Smooth muscle cell (in vitro differentiated cells): ENCODE measurements at regions not wholly inside any gene's neighbourhood (a gene's known extent, or its start where the extent isn't known, plus 50 kb on each side); places are given as distances from the start of the nearest gene placed in this dataset.

ENCODE experiments used
- DNase-seq: peaks from one replicate; lab custom pipeline; 2025; ENCODE audit not compliant: unreplicated experiment; lab: John Stamatoyannopoulos, UW
- H2AFZ ChIP-seq: fragments of 200-600 bp; sonication (generic); 2 replicates; pipeline ENCODE4 v1.6.0; 2016; ENCODE audit warnings: antibody characterized with exemption, low read depth, mild to moderate bottlenecking
- H3F3A ChIP-seq: fragments of 200-600 bp; sonication (generic); 2 replicates; pipeline ENCODE4 v1.6.0; 2017; ENCODE audit warnings: antibody characterized with exemption, low read depth
- H3K27ac ChIP-seq: fragments of 200-600 bp; sonication (generic); 2 replicates; pipeline ENCODE4 v1.5.1; 2016; ENCODE audit warnings: low read depth, mild to moderate bottlenecking
- H3K27me3 ChIP-seq: fragments of 200-600 bp; sonication (generic); 2 replicates; pipeline ENCODE4 v1.6.1; 2016; ENCODE audit warnings: low read depth, mild to moderate bottlenecking
- H3K36me3 ChIP-seq: fragments of 200-600 bp; sonication (generic); 2 replicates; pipeline ENCODE4 v1.5.1; 2016; ENCODE audit warnings: low read depth
- H3K4me1 ChIP-seq: fragments of 200-600 bp; sonication (generic); 2 replicates; pipeline ENCODE4 v1.5.1; 2016; ENCODE audit warnings: low read depth
- H3K4me2 ChIP-seq: fragments of 200-600 bp; sonication (generic); 2 replicates; pipeline ENCODE4 v1.6.0; 2016; ENCODE audit warnings: mild to moderate bottlenecking
- H3K4me3 ChIP-seq: fragments of 200-600 bp; sonication (generic); 2 replicates; pipeline ENCODE4 v1.5.1; 2016; ENCODE audit warnings: mild to moderate bottlenecking
- H3K79me2 ChIP-seq: fragments of 200-600 bp; sonication (generic); 2 replicates; pipeline ENCODE4 v1.6.0; 2016; ENCODE audit warnings: low read depth, mild to moderate bottlenecking
- H3K9ac ChIP-seq: fragments of 200-600 bp; sonication (generic); 2 replicates; pipeline ENCODE4 v1.6.0; 2016; ENCODE audit warnings: low read depth
- H3K9me3 ChIP-seq: fragments of 200-600 bp; sonication (generic); replicated peaks from 2 replicates; pipeline ENCODE4 v1.5.1; 2016; ENCODE audit warnings: low read depth
- H4K20me1 ChIP-seq: fragments of 200-600 bp; sonication (generic); 2 replicates; pipeline ENCODE4 v1.6.0; 2016; ENCODE audit warnings: low read depth
- CTCF ChIP-seq: fragments of 200-600 bp; sonication (generic); IDR thresholded peaks from 2 replicates; pipeline ENCODE4 v1.5.1; 2017; ENCODE audit warnings: borderline replicate concordance, mild to moderate bottlenecking, antibody characterized with exemption; ENCODE audit not compliant: insufficient read depth, poor library complexity, severe bottlenecking
- WGBS: methylation state at CpG from one replicate; pipeline ENCODE4 v1.1.7; 2016; ENCODE audit warnings: low lambda C conversion rate; 5-methylcytosine and 5-hydroxymethylcytosine counted together

- Histone ChIP-seq H4K20me1 (no peaks in the 10 kb centered on the region), H3K4me3 (no peak overlapping the region), H3K27me3 (no peaks in the 10 kb centered on the region), H3K27ac (no peak overlapping the region), H3K4me1 (no peaks in the 10 kb centered on the region), H3K9me3 (no peaks in the 10 kb centered on the region), H3K9ac (no peak overlapping the region), H3K79me2 (no peaks in the 10 kb centered on the region), H3F3A (no peaks in the 10 kb centered on the region), H2AFZ (no peak overlapping the region), H3K36me3 (no peaks in the 10 kb centered on the region), H3K4me2 (no peak overlapping the region)
- DNase-seq: no peak
- no peak for TF ChIP-seq CTCF
These were observed 73.7 kb downstream of the MAGEB17 start for GRCh38 chrX:16240968-16241367.

- Histone ChIP-seq H4K20me1 (no peaks in the 10 kb centered on the region), H3K36me3 (no peaks in the 10 kb centered on the region), H3K9ac (no peak overlapping the region), H3F3A (no peaks in the 10 kb centered on the region), H3K79me2 (no peaks in the 10 kb centered on the region), H3K4me2 (no peak overlapping the region), H3K9me3 (no peaks in the 10 kb centered on the region), H3K4me3 (no peak overlapping the region), H3K4me1 (no peaks in the 10 kb centered on the region), H3K27me3 (no peaks in the 10 kb centered on the region), H2AFZ (no peak overlapping the region), H3K27ac (no peak overlapping the region)
- no peak for TF ChIP-seq CTCF
- 95% methylated on average over 1 of the region's 1 CpG for WGBS
- DNase-seq: no peak
These were observed 83.0 kb downstream of the MAGEB17 start for GRCh38 chrX:16250296-16250695.

- Histone ChIP-seq H3K9me3 (no peaks in the 10 kb centered on the region), H2AFZ (no peak overlapping the region), H3K4me2 (no peak overlapping the region), H3K79me2 (no peaks in the 10 kb centered on the region), H3K9ac (no peak overlapping the region), H3K4me1 (no peaks in the 10 kb centered on the region), H3K27me3 (no peaks in the 10 kb centered on the region), H3F3A (no peaks in the 10 kb centered on the region), H3K4me3 (no peak overlapping the region), H4K20me1 (no peaks in the 10 kb centered on the region), H3K27ac (no peak overlapping the region), H3K36me3 (no peaks in the 10 kb centered on the region)
- TF ChIP-seq CTCF: no peak
- 92% methylated on average over 4 of the region's 4 CpGs for WGBS
- no peak for DNase-seq
These were observed 84.5 kb downstream of the MAGEB17 start for GRCh38 chrX:16251782-16252181.

- H3K9me3 ChIP-seq: no peaks in the 10 kb centered on the region
- no peaks in the 10 kb centered on the region for H4K20me1 ChIP-seq
- H3K9ac ChIP-seq: no peak overlapping the region
- H3F3A ChIP-seq: no peaks in the 10 kb centered on the region
- no peak overlapping the region for H3K4me3 ChIP-seq
- TF ChIP-seq CTCF: no peak
- no peak overlapping the region for H3K4me2 ChIP-seq
- no peaks in the 10 kb centered on the region for H3K36me3 ChIP-seq
- H3K27ac ChIP-seq: no peak overlapping the region
- no peak for DNase-seq
- H3K27me3 ChIP-seq: no peaks in the 10 kb centered on the region
- 58% methylated on average over 4 of the region's 4 CpGs for WGBS
- no peak overlapping the region for H2AFZ ChIP-seq
- H3K4me1 ChIP-seq: no peaks in the 10 kb centered on the region
- H3K79me2 ChIP-seq: no peaks in the 10 kb centered on the region
These were observed 91.6 kb downstream of the MAGEB17 start for GRCh38 chrX:16258882-16259281.
